GM18867 (cell line): ENCODE measurements at regions not wholly inside any gene's neighbourhood (a gene's known extent, or its start where the extent isn't known, plus 50 kb on each side); places are given as distances from the start of the nearest gene placed in this dataset.

Source experiments
- ATAC-seq: cut with Tn5 transposase; IDR thresholded peaks from one replicate; pipeline ENCODE4 v1.9.1; 2021; ENCODE audit warnings: mild to moderate bottlenecking, moderate library complexity; ENCODE audit not compliant: unreplicated experiment

GRCh38 chr18:64474773-64475172 lies 325.9 kb upstream of the LINC00305 start:
- ATAC-seq = no peak

- no peak for ATAC-seq
Measured at GRCh38 chr18:64474255-64474654, 325.4 kb upstream of the LINC00305 start.

- ATAC-seq = no peak
Measured at GRCh38 chr18:64449434-64449833, 300.5 kb upstream of the LINC00305 start.

GRCh38 chr18:64444819-64445218 lies 295.9 kb upstream of the LINC00305 start:
- ATAC-seq = no peak

GRCh38 chr18:64438178-64438577 lies 289.3 kb upstream of the LINC00305 start:
- ATAC-seq = no peak

- no peak for ATAC-seq
Measured at GRCh38 chr18:64436111-64436510, 287.2 kb upstream of the LINC00305 start.

- no peak for ATAC-seq
Measured at GRCh38 chr18:64419156-64419555, 270.3 kb upstream of the LINC00305 start.

GRCh38 chr18:64416990-64417389 lies 268.1 kb upstream of the LINC00305 start:
- ATAC-seq = no peak

- ATAC-seq = no peak
Measured at GRCh38 chr18:64415218-64415617, 266.3 kb upstream of the LINC00305 start.

- no peak for ATAC-seq
Measured at GRCh38 chr18:64410685-64411084, 261.8 kb upstream of the LINC00305 start.

- ATAC-seq = peak; percentile 71
Measured at GRCh38 chr18:64409511-64409910, 260.6 kb upstream of the LINC00305 start.

- no peak for ATAC-seq
Measured at GRCh38 chr18:64407606-64408005, 258.7 kb upstream of the LINC00305 start.

- no peak for ATAC-seq
Measured at GRCh38 chr18:64405161-64405560, 256.3 kb upstream of the LINC00305 start.

- peak; percentile 65 for ATAC-seq
Measured at GRCh38 chr18:64403784-64404503, 255.1 kb upstream of the LINC00305 start.

GRCh38 chr18:64402636-64403035 lies 253.7 kb upstream of the LINC00305 start:
- ATAC-seq = no peak

- no peak for ATAC-seq
Measured at GRCh38 chr18:64401268-64402060, 252.6 kb upstream of the LINC00305 start.

- no peak for ATAC-seq
Measured at GRCh38 chr18:64399566-64399965, 250.7 kb upstream of the LINC00305 start.

GRCh38 chr18:64398320-64398719 lies 249.4 kb upstream of the LINC00305 start:
- no peak for ATAC-seq

GRCh38 chr18:64392202-64392601 lies 243.3 kb upstream of the LINC00305 start:
- no peak for ATAC-seq

GRCh38 chr18:64384101-64384500 lies 235.2 kb upstream of the LINC00305 start:
- no peak for ATAC-seq

- ATAC-seq = peak; percentile 99
Measured at GRCh38 chr18:64380117-64380516, 231.2 kb upstream of the LINC00305 start.

- peak; percentile 21 for ATAC-seq
Measured at GRCh38 chr18:64379662-64380061, 230.8 kb upstream of the LINC00305 start.
